Transverse colon (tissue), 4 donors: ENCODE measurements at regions not wholly inside any gene's neighbourhood (a gene's known extent, or its start where the extent isn't known, plus 50 kb on each side); places are given as distances from the start of the nearest gene placed in this dataset.

Source experiments
- EP300 ChIP-seq: sonication (generic); formaldehyde crosslinking; IDR thresholded peaks from one replicate; pipeline ENCODE4 v1.6.1; 2017; ENCODE audit warnings: antibody characterized with exemption, low read depth
- POLR2A ChIP-seq: fragments of 450-650 bp; IDR thresholded peaks from one replicate; pipeline ENCODE4 v1.6.1; 2016; ENCODE audit warnings: antibody characterized with exemption, mild to moderate bottlenecking, moderate library complexity
- POLR2AphosphoS5 ChIP-seq, 3 donors: sonication (generic); formaldehyde crosslinking; IDR thresholded peaks; one replicate each; pipeline ENCODE4 v1.6.1; 2016; ENCODE audit warnings: antibody characterized with exemption in 3 of 3
- TF ChIP-seq, protein P1 (sequence below), 5 experiments: fragments of 200-600 bp in 3 of 5; fragments of 450-650 bp in 2 of 5; sonication (generic) in 3 of 5; IDR thresholded peaks; 1 replicate in 2 of 5; 2 replicates in 3 of 5; pipeline ENCODE4 v1.5.1; 2016 to 2017; ENCODE audit warnings: antibody characterized with exemption in 5 of 5, inconsistent platforms in 3 of 5, mild to moderate bottlenecking in 2 of 5, moderate library complexity in 1 of 5

DNA sequence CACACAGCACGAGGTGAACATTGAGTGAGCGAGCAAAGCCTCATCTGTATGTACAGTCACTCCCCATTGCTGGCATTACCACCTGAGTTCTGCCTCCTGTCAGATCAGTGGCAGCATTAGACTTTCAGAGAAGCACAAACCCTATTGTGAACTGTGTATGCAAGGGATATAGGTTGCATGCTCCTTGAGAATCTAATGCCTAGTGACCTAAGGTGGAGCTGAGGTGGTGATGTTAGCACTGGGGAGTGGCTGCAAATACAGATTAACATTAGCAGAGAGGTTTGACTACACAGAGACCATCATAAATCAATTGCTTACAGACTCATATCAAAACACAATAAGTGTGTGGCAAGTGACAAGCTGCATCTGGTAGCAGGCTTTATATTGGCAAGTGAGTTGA lies 262.5 kb upstream of the ANO5 start:
- TF ChIP-seq, protein P1, sequence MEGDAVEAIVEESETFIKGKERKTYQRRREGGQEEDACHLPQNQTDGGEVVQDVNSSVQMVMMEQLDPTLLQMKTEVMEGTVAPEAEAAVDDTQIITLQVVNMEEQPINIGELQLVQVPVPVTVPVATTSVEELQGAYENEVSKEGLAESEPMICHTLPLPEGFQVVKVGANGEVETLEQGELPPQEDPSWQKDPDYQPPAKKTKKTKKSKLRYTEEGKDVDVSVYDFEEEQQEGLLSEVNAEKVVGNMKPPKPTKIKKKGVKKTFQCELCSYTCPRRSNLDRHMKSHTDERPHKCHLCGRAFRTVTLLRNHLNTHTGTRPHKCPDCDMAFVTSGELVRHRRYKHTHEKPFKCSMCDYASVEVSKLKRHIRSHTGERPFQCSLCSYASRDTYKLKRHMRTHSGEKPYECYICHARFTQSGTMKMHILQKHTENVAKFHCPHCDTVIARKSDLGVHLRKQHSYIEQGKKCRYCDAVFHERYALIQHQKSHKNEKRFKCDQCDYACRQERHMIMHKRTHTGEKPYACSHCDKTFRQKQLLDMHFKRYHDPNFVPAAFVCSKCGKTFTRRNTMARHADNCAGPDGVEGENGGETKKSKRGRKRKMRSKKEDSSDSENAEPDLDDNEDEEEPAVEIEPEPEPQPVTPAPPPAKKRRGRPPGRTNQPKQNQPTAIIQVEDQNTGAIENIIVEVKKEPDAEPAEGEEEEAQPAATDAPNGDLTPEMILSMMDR (IDR thresholded peaks at IDR 0.05) = no peak
- TF ChIP-seq POLR2A (no peak), EP300 (no peak), POLR2AphosphoS5 (IDR thresholded peaks at IDR 0.05) (no peak)
